Inflammatory macrophage treated with lipopolysaccharide for 4 hours (primary cell): ENCODE measurements at regions not wholly inside any gene's neighbourhood (a gene's known extent, or its start where the extent isn't known, plus 50 kb on each side); places are given as distances from the start of the nearest gene placed in this dataset.

Source experiments
- DNase-seq: peaks from one replicate; pipeline ENCODE4 v3.0.0-alpha.2; 2020

DNA sequence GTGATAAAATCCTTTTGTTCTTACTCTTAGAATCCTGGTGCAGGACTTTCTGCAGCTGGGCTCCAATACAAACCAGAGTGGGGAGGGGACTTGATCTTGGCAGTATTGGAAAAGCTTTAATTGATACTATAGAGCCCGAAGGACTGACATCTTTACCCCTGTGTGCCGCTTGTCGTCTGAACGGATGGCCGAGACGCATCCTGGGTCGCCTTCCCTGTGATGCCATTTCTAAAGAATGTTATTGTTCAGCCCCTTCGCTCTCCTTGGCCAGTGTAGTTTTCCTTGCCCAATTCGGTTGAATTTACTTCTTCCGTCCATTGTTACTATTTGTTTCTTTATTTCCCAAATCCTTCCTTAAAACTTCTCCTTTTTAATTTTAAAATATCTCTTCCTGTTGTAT lies 80.9 kb downstream of the CLDN34 start:
- no peak for DNase-seq

GRCh38 chrX:10048707-10049106 lies 81.5 kb downstream of the CLDN34 start:
- no peak for DNase-seq

DNA sequence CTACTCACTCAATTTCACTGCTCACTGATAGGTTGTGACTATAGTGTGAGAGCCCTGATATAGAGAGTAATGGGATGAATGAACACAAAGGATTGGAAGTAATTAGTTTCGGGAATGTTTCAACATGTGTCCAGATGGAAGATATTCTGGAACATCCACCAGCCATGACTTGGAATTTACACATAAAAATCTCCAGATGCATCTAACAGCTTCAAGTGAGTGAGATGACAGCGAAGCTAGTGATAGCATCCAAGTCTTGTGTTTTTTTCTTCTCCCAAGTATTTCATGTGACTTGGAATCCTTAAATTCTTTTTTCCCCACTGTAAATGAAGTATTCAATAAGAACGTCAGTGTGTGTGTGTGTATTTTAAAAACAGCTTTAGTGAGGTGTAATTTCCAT lies 82.1 kb downstream of the CLDN34 start:
- DNase-seq = no peak

GRCh38 chrX:10050481-10050880 lies 83.3 kb downstream of the CLDN34 start:
- DNase-seq = no peak

GRCh38 chrX:10051866-10052480 lies 84.8 kb downstream of the CLDN34 start:
- DNase-seq = no peak

- peak; percentile 13 for DNase-seq
Measured at GRCh38 chrX:10052906-10053625, 85.9 kb downstream of the CLDN34 start.

GRCh38 chrX:10054396-10054795 lies 87.2 kb downstream of the CLDN34 start:
- DNase-seq = no peak

- no peak for DNase-seq
Measured at GRCh38 chrX:10055430-10055829, 88.3 kb downstream of the CLDN34 start.

DNA sequence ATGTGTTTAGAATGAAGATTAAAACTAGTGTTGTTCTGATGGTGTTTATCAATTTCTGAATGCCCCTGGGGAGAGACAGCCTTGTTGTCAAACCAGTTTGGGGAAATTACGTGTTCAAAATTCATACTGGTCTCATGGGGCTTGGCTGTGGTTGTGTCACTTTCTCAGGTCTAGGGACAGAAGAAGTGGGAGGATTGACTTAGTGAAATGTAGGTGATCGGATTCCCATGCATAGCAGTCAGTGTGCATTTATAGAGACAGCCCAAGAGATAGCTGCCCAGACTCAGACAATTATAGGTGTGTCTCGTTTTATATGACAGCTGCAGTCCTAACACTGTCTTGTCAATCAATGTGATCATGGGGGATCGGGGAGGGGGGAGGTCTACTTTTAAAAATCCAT lies 94.4 kb upstream of the CLCN4 start:
- DNase-seq = no peak

GRCh38 chrX:10062980-10063379 lies 93.8 kb upstream of the CLCN4 start:
- DNase-seq = no peak

DNA sequence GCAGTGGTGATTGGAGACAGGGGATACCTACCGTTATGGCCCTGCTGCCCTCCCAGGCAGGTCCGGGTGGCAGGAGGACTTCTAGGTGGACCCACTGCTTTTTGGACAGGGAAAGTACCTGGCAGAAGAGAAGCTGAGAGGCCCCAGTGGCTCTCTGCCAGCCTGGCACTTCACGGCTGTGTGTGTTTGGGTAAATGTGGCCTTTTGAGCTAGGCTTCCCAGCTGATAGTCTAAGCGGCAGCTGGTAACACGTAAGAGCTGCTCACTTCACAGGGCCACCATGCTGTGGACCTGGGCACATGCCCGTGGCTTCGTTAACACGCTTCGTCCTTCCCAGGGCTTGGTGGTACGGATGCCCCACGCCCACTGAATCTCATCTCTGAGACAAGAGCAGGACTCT lies 92.0 kb upstream of the CLCN4 start:
- no peak for DNase-seq

DNA sequence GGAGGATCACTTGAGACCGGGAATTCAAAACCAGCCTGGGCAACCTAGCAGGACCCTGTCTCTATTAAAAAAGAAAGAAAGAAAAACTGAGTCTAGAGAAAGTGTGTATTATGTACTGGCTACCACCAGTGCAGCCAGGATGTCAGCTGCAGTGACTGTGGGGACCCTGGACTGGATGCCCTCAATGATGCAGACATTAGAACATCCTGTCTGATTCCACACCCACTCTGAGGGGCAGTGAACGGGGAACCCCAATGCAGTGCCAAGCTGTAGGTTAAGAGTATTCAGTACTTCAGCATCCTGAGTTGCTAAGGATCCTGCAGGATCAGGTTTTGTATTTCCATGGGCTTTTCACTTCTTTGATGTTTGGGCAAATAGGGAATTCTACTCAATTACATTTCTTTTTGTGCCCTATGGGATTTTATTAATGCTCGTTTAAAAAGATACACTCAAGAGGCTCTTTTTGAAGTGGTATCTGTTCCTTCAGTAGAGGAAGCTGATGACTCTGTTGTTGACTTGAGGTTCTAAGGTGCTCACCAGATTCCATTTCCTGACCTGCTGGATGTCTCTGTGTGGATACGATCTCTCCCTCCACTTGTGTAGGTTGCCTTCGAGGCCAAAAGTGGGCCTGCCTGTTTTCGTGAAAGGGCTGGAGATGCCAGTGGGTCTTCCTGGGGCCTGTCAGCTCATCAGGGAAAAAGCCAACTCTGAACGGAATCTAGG lies 85.9 kb upstream of the CLCN4 start:
- no peak for DNase-seq

DNA sequence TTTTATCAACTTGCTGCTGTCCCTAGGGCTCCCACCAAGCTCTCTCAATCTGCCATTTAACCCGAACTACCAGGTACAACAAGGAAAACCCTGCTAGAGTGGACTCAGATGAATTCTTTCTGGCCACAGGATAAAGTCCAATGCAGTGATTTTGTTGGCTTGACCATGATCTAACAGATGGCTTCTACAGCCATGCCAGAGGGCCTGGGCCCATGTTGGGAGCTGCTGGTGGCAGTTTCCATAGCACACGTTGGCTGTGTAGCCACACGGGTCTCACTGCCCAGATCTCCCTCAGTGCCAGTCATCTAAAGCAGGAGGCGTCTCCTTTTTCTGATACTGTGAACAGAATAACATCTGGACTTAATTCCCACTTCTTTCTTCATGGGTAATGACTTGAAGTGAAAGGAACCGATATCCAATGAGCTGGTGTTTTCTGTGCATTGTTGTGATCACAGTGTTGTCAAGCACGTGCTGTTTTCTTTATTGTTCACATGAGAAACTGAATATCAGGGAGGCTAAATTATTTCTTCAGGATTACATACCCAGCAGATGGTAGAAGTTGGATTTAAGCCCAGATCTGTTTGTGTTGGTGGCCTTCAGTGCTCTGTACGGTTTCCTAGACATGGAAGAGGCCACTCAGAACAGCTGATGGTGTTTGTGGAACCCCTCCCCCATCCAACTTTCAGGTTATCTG lies 85.2 kb upstream of the CLCN4 start:
- no peak for DNase-seq

DNA sequence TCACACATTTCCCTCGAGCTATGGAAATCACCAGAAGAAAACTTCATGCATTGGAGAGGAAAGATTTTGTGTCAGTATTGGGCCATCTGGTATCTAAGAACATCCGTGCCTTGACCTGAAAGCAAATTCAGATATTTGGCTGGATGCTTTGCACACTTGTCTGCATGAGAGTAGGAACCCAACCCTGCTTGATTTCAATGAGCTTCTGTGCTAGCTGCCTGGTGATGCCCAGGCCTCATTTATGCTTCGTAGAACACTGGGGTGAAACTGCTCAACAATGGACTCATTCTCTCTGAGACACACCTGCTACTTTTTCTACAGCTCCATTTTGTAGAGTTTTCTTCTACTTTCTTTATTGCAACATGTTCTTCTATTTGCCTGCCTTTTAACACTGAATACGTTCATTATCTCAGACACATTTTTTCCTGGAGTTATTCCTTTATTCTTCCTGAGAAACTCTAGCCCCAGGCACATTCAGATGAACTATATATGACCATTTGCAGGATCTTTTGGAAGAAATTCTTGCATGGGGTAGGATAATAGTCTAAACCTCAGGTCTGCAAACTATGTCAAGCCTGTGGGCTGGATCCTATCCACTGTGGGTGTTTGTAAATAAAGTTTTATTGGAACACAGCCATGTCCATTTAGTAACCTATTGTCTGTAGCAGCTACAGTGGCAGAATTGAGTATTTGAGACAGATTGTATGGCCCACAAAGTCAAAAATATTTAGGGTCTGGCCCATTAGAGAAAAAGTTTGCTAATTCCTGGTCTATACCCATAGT lies 83.8 kb upstream of the CLCN4 start:
- DNase-seq = no peak

GRCh38 chrX:10073671-10074070 lies 83.1 kb upstream of the CLCN4 start:
- no peak for DNase-seq

DNA sequence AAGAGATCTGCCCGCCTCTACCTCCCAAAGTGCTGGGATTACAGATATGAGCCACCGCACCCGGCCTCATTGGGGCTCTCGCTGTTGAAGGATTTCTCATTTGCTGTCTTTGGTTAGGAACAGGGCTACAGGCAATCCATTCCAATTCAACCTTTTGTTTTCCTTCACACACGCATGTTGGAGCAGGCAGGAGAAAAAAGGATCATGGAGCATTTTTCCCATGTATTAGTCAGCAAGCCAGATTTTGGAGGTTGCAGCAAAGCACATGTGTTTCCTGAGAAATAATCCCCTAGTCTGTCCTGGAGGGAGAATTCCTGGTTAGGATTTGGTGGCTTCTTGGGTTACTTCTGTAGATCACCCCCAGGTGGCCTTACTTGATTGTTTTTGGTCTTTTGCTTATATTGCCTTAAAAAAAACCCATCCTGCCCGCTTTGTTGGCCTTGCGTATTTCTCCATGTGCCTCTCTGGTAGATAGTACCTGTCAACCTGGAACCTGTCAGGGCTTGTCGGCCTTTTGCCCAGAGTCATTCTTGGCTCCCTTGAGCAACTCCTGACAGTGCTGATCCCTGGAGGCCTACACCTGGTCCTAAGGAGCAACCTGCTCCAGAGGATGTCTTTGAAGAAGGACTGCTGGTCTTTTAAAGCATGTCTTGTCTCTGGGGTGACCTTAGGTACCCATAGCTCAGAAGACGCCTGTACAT lies 82.4 kb upstream of the CLCN4 start:
- no peak for DNase-seq

- DNase-seq = no peak
Measured at GRCh38 chrX:10076765-10077164, 80.0 kb upstream of the CLCN4 start.

DNA sequence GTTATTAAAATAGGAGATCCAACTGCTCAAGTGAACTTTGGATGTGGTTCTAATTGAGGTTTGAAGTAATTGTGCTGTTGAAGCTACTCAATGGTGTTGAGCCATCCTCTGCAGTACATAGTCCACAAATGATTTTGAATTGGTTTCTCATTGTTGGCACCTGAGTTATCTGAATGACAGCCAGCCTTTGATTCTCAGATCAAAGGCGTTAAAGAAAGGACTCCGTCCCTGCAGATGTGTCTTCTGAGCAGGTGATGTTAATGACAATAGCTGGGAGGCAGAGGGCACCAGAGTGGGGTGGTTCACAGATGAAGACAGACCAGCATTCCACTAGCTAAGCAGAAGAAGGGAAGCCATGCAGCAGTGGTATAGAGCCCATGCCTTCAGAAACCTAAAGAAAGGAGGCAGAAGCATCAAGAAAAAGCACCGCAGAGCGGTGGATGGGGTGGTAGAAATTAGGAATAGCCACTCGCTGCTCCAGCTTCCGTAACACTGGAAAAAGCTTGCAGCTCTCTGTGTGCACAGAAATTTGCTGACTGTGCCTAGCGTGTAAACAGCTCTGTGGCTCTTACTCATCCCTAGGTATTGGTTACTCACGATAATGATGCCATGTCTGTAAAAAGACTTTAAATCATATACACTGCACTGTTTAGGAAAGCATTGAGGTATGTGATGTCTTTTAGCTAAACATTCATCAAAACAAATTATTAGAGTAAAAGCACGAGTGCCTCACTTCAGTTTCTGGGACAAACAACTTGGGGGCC lies 79.2 kb upstream of the CLCN4 start:
- DNase-seq = no peak

GRCh38 chrX:10078266-10078665 lies 78.5 kb upstream of the CLCN4 start:
- DNase-seq = no peak

DNA sequence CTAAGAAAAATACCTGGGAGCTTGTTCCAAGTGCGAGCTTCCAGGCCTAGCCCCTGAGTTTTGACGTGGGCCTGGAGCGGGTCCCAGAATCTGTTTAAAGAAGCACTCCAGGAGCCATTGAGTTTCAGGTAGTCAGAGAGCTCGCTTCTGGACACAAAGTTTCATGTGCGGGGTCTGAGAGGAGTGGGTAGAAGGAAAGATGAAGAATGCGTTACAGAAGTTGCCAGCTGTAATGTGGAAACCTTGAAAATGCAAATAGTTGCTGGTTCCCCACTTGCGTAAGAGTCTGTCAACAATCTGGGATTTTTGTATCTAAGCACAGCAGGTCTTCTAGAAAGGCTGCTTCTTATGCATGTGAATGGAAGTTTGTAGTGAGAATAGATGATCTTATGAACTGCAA lies 77.5 kb upstream of the CLCN4 start:
- peak; percentile 40 for DNase-seq

DNA sequence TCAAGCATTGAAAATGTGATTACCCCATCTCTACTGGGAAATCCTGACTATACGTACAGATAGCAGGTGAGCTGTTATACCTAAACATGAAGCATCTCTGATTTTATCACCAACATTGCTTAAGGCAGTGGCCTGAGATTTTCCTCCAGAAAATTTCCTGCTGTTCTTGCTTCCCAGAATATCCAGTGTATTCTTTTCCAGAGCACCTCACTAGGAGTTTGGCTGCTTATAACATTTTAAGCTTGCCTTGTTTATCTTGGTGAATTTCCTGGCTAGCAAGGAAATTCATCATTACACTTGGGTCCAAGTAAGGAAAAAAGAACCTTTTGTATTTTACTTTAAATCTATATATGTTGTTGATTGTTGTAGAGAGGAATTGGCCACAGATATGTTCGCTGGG lies 73.0 kb upstream of the CLCN4 start:
- no peak for DNase-seq
